Breast epithelium (tissue), 3 donors: ENCODE measurements at regions not wholly inside any gene's neighbourhood (a gene's known extent, or its start where the extent isn't known, plus 50 kb on each side); places are given as distances from the start of the nearest gene placed in this dataset.

ENCODE experiments used
- CTCF ChIP-seq, 3 donors: fragments of 450-650 bp; IDR thresholded peaks; one replicate each; pipeline ENCODE4 v1.5.1; 2016 to 2017; ENCODE audit warnings: antibody characterized with exemption in 3 of 3, mild to moderate bottlenecking in 3 of 3, moderate library complexity in 3 of 3
- POLR2A ChIP-seq: fragments of 450-650 bp; IDR thresholded peaks from one replicate; pipeline ENCODE4 v1.6.1; 2016; ENCODE audit warnings: antibody characterized with exemption, mild to moderate bottlenecking, moderate library complexity
- POLR2AphosphoS5 ChIP-seq, 3 donors: sonication (generic); formaldehyde crosslinking; IDR thresholded peaks; one replicate each; pipeline ENCODE4 v1.6.1; 2017; ENCODE audit warnings: antibody characterized with exemption in 3 of 3

- TF ChIP-seq POLR2A (no peak), CTCF (IDR thresholded peaks at IDR 0.05) (no peak), POLR2AphosphoS5 (IDR thresholded peaks at IDR 0.05) (no peak)
Observed at GRCh38 chr12:113641426-113642030, 169.9 kb upstream of the LHX5 start.
